ENCODE measurements at regions not wholly inside any gene's neighbourhood (a gene's known extent, or its start where the extent isn't known, plus 50 kb on each side); places are given as distances from the start of the nearest gene placed in this dataset.

DNA sequence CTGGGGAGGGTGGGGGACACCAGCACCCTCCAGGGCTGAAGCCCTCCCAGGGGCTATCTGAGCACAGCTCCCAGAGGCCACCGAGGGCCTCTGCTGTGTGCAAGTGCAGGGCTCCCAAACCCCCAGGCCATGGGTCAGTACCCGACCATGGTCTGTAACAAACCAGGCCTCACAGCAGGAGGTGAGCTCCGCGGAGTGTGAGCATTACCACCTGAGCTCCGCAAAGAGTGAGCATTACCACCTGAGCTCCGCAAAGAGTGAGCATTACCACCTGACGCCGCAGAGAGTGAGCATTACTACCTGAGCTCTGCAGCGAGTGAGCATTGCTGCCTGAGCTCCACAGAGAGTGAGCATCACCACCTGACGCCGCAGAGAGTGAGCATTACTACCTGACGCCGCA is 152.9 kb upstream of the IRX2 start:
- Histone ChIP-seq H3K4me3 (replicated peaks in 1 of 3) (no peak overlapping the region), H3K27ac (no peak overlapping the region), H3K36me3 (no peaks in the 10 kb centered on the region), H3K27me3 (no peaks in the 10 kb centered on the region), H3K4me1 (no peaks in the 10 kb centered on the region), H3K9me3 (no peaks in the 10 kb centered on the region)
- DNase-seq = no peak
- no peak for TF ChIP-seq CTCF (IDR thresholded peaks at IDR 0.05)
- no peak for TF ChIP-seq POLR2A (IDR thresholded peaks at IDR 0.05)
- intact Hi-C loops (cut with DNase I) = no loop called here
- 78 to 87% methylated on average over 11 to 12 of the region's 13 CpGs for WGBS, 2 donors

DNA sequence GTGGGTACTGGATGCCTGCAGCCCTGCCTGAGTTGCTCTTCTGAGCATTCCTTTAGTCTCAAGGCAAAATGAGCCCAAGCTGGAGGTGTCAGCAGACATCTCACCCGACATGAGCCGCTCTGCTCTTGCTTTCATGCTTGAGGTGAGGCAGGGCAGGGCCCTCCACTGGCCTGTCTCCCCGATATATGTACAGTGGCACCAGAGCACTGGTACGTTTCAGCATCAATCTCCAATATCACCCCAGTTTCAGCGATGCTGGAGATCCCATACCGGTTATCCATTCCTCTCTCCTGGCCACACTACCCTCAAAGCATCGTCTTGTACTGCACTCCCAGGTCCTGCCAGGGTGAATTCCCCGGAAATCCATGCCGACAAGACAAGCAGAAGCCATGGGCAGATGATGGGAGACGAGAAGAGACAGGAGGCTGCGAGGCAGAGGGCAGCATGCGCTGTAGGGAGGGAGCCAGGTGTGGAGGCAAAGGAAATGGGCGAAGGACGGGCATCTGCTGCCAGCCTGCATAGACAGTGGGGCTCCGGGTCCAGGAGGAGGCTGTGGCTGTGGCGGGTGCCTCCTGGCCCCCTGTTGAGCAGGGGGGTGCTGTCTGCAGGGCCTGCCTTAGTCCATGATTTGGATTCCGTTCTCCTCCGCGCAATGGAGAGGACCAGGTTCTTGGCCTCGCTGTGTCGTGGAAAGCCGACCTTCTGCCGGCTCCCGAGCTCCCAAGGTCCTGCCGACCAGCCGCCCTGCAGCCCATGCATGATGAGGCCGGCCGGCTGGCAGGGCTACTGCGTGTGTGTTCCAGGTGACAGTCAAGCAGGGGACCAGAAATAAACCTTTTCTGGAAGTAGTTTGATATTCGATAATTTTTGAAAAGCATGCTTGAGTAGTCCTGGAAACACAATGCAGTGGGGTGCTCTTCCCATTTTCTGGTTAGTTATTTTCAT is 152.2 kb upstream of the IRX2 start:
- WGBS, 2 donors = 91 to 93% methylated on average over 27 to 30 of the region's 30 CpGs
- intact Hi-C loops (cut with DNase I) = no loop called here
- no peak for DNase-seq
- Histone ChIP-seq H3K4me1 (no peaks in the 10 kb centered on the region), H3K36me3 (no peaks in the 10 kb centered on the region), H3K4me3 (replicated peaks in 1 of 3) (no peak overlapping the region), H3K27me3 (no peaks in the 10 kb centered on the region), H3K9me3 (no peaks in the 10 kb centered on the region), H3K27ac (no peak overlapping the region)
- TF ChIP-seq CTCF (IDR thresholded peaks at IDR 0.05) (no peak), POLR2A (IDR thresholded peaks at IDR 0.05) (no peak)

DNA sequence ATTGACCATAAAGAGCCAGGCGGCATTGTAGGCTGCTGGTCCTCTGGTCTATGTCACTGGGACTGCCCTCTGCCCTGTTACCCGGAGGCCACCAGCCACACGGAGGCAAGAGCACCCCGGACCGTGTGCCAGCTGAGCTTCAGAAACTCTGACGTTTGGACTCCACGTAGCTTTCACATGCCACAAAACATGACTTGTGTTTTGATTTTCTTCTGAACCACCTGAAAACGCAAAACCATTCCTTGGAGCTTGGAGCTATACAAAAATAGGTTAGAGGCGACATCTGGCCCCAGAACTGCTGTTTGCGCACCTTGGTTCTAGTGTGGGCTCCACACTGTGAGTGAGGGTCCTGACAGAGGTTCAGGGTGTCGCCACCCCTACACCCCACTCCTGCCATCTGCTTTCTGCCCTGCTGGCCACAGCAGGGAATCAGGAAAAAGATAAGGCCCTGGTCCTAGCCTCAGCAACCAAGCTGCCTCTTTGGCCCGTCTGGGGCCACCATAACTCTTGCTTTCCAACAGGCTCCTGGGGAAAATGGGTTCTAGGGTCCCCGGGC is 151.3 kb upstream of the IRX2 start:
- WGBS, 2 donors = 92 to 96% methylated on average over 11 of the region's 13 CpGs
- Histone ChIP-seq H3K4me1 (no peaks in the 10 kb centered on the region), H3K36me3 (no peaks in the 10 kb centered on the region), H3K27me3 (no peaks in the 10 kb centered on the region), H3K4me3 (replicated peaks in 1 of 3) (no peak overlapping the region), H3K27ac (no peak overlapping the region), H3K9me3 (no peaks in the 10 kb centered on the region)
- no peak for DNase-seq
- intact Hi-C loops (cut with DNase I) = no loop called here
- TF ChIP-seq POLR2A (IDR thresholded peaks at IDR 0.05) = no peak
- no peak for TF ChIP-seq CTCF (IDR thresholded peaks at IDR 0.05)

- no peak overlapping the region for H3K4me3 ChIP-seq (replicated peaks in 1 of 3)
- WGBS, 2 donors = 56 to 72% methylated on average over 4 to 5 of the region's 5 CpGs
- intact Hi-C loops (cut with DNase I) = no loop called here
- H3K4me1 ChIP-seq = no peaks in the 10 kb centered on the region
- no peak overlapping the region for H3K27ac ChIP-seq
- no peak for TF ChIP-seq POLR2A (IDR thresholded peaks at IDR 0.05)
- TF ChIP-seq CTCF (IDR thresholded peaks at IDR 0.05) = no peak
- no peaks in the 10 kb centered on the region for H3K9me3 ChIP-seq
- no peak for DNase-seq
- H3K27me3 ChIP-seq = no peaks in the 10 kb centered on the region
- no peaks in the 10 kb centered on the region for H3K36me3 ChIP-seq
These were observed 150.7 kb upstream of the IRX2 start for GRCh38 chr5:2902186-2902585.

- DNase-seq = no peak
- H3K4me3 ChIP-seq (replicated peaks in 1 of 3) = no peak overlapping the region
- no peaks in the 10 kb centered on the region for H3K4me1 ChIP-seq
- WGBS, 2 donors = 73 to 82% methylated on average over 10 of the region's 10 CpGs
- TF ChIP-seq POLR2A (IDR thresholded peaks at IDR 0.05) (no peak), CTCF (IDR thresholded peaks at IDR 0.05) (no peak)
- no peaks in the 10 kb centered on the region for H3K36me3 ChIP-seq
- H3K9me3 ChIP-seq = no peaks in the 10 kb centered on the region
- no peaks in the 10 kb centered on the region for H3K27me3 ChIP-seq
- no peak overlapping the region for H3K27ac ChIP-seq
- intact Hi-C loops (cut with DNase I) = no loop called here
These were observed 150.0 kb upstream of the IRX2 start for GRCh38 chr5:2901511-2901910.

Measured in thyroid gland (tissue), 4 donors.